GM21786 (cell line): ENCODE measurements at regions not wholly inside any gene's neighbourhood (a gene's known extent, or its start where the extent isn't known, plus 50 kb on each side); places are given as distances from the start of the nearest gene placed in this dataset.

ENCODE experiments used
- ATAC-seq: cut with Tn5 transposase; IDR thresholded peaks from one replicate; pipeline ENCODE4 v1.9.1; 2021; ENCODE audit not compliant: unreplicated experiment

GRCh38 chr5:53825016-53825415, 264.6 kb downstream of the NDUFS4 start:
- no peak for ATAC-seq

GRCh38 chr5:53825926-53826325, 265.5 kb downstream of the NDUFS4 start:
- ATAC-seq = no peak

DNA sequence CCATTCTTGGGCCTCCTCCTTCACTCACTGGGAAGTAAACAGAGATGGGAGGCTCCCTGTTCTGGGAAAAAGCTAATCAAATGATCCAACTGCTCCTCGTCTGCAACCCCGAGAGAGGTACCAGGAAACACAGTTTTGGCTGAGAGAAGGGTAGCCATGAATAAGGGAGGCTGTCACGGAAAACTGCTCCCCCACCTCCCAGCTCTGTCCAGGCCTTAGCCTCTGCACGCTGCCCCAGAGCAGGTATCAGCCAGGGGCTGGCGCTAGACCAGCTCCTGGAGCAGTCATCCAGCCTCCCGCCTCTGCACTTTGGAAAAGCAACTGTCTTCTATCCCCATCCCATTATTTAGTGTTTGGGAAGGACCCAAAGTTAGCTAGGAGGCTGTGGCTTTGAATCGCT, 266.1 kb downstream of the NDUFS4 start:
- ATAC-seq = no peak

DNA sequence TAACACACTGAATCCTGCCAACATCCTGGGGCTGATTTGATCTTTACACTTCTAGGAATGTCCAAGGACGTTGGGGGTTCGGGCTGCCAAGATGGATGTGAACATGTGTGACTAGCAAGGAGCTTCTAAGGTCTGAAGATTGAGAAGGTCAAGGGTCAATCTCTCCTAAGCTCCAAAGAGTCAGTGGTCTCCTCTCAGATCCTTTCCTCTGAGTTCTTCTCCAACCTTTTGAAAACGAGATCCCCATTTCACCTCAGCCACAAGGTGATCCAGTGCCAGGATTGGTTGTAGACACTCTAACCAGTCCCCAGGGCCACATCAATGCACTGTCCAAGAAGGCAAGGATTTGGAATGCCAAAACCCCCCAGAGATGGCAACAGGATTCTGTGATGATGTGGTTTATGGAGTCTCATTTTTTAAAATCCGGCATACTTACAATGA, 266.8 kb downstream of the NDUFS4 start:
- ATAC-seq = no peak

GRCh38 chr5:53831496-53831895, 271.1 kb downstream of the NDUFS4 start:
- no peak for ATAC-seq
